ENCODE measurements at regions not wholly inside any gene's neighbourhood (a gene's known extent, or its start where the extent isn't known, plus 50 kb on each side); places are given as distances from the start of the nearest gene placed in this dataset.

DNA sequence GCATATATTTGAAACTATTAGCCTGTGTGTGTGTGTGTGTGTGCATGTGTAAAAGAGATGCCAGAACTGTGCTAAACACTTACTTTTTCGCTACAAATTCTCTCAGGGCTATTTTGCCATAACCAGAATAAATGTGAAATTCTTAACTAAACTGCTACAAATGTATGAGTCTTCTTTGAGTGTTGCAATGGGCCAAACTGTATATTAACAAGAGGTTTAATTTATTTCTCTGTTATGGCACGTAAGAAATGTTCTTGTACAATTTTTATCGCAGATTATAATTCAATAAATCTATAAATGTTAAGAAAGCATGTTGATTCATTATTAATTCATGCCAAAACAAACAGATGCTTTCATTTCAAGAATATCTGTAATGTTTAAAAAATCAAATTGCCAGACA is 454.5 kb upstream of the PCDH7 start:
- Histone ChIP-seq H3K4me3 (replicated peaks in 1 of 2; ENCODE audit: low read depth in 1 of 2, low read length in 2 of 2) (no peak overlapping the region), H3K36me3 (ENCODE audit: control insufficient read depth in 1 of 2, insufficient read depth in 2 of 2, low read length in 2 of 2) (no peaks in the 10 kb centered on the region), H4K20me1 (ENCODE audit: insufficient read depth) (no peaks in the 10 kb centered on the region), H3K9me2 (ENCODE audit: insufficient read depth) (no peaks in the 10 kb centered on the region), H2AFZ (ENCODE audit: low read depth, low read length, poor library complexity, severe bottlenecking) (no peak overlapping the region), H3K4me2 (ENCODE audit: low read length) (no peak overlapping the region), H3K9ac (ENCODE audit: low read length) (no peak overlapping the region), H3K27me3 (ENCODE audit: insufficient read depth, low read length) (no peaks in the 10 kb centered on the region), H3K27ac (ENCODE audit: low read depth, low read length) (no peak overlapping the region), H3K9me3 (ENCODE audit: control insufficient read depth in 1 of 2, insufficient read depth in 1 of 2, low read depth in 1 of 2, low read length in 2 of 2) (no peaks in the 10 kb centered on the region), H3K4me1 (ENCODE audit: control insufficient read depth in 1 of 2, insufficient read depth in 2 of 2, low read length in 2 of 2) (peaks cover 0 to 8% of the 10 kb centered on the region in 2 experiments; a peak in 2 of 4 replicates), H3K79me2 (ENCODE audit: insufficient read depth, low read length) (no peaks in the 10 kb centered on the region)
- no TSS peak for BruUV-seq (replicated peaks)
- ChIA-PET RAD21 (ENCODE audit: low non-redundant PET in 1 of 2, low total read pairs in 2 of 2, uncharacterized antibody in 2 of 2, unreplicated experiment in 2 of 2) (no interaction called here), POLR2A (no interaction called here), CTCF (interaction anchor here (1.2 kb wide), 1 partner anchor 9 kb away, joined by 4 read pairs; no protein-coding TSS in a partner anchor)
- DNase-seq (ENCODE audit: low read depth, low spot score): no peak
- TF ChIP-seq, protein P1, sequence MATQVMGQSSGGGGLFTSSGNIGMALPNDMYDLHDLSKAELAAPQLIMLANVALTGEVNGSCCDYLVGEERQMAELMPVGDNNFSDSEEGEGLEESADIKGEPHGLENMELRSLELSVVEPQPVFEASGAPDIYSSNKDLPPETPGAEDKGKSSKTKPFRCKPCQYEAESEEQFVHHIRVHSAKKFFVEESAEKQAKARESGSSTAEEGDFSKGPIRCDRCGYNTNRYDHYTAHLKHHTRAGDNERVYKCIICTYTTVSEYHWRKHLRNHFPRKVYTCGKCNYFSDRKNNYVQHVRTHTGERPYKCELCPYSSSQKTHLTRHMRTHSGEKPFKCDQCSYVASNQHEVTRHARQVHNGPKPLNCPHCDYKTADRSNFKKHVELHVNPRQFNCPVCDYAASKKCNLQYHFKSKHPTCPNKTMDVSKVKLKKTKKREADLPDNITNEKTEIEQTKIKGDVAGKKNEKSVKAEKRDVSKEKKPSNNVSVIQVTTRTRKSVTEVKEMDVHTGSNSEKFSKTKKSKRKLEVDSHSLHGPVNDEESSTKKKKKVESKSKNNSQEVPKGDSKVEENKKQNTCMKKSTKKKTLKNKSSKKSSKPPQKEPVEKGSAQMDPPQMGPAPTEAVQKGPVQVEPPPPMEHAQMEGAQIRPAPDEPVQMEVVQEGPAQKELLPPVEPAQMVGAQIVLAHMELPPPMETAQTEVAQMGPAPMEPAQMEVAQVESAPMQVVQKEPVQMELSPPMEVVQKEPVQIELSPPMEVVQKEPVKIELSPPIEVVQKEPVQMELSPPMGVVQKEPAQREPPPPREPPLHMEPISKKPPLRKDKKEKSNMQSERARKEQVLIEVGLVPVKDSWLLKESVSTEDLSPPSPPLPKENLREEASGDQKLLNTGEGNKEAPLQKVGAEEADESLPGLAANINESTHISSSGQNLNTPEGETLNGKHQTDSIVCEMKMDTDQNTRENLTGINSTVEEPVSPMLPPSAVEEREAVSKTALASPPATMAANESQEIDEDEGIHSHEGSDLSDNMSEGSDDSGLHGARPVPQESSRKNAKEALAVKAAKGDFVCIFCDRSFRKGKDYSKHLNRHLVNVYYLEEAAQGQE (IDR thresholded peaks at IDR 0.05; ENCODE audit: low read depth): no peak
- TF ChIP-seq ZNF274 (IDR thresholded peaks at IDR 0.05; ENCODE audit: low read depth, low read length) (no peak), TCF7L2 (IDR thresholded peaks at IDR 0.05; ENCODE audit: borderline replicate concordance, extremely low read depth, insufficient read depth, insufficient read length) (no peak), JUND (IDR thresholded peaks at IDR 0.05) (no peak), EZH2phosphoT487 (IDR thresholded peaks at IDR 0.05; ENCODE audit: borderline replicate concordance) (no peak), EGR1 (IDR thresholded peaks at IDR 0.05; ENCODE audit: low read depth) (no peak), SIN3A (IDR thresholded peaks at IDR 0.05; ENCODE audit: low read depth) (no peak), CBX3 (IDR thresholded peaks at IDR 0.05; ENCODE audit: low read depth) (no peak), SP1 (IDR thresholded peaks at IDR 0.05; ENCODE audit: low read depth) (no peak), POLR2A (IDR thresholded peaks at IDR 0.05; ENCODE audit: borderline replicate concordance, extremely low read depth, insufficient read depth, insufficient read length) (no peak), YY1 (IDR thresholded peaks at IDR 0.05; ENCODE audit: extremely low read depth, insufficient replicate concordance, low read depth, low read length) (no peak), ELF1 (IDR thresholded peaks at IDR 0.05; ENCODE audit: borderline replicate concordance, low read depth) (no peak), EZH2 (IDR thresholded peaks at IDR 0.05) (no peak)
- TF ChIP-seq, protein P2, sequence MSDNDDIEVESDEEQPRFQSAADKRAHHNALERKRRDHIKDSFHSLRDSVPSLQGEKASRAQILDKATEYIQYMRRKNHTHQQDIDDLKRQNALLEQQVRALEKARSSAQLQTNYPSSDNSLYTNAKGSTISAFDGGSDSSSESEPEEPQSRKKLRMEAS (IDR thresholded peaks at IDR 0.05): no peak
- intact Hi-C loops (cut with micrococcal nuclease): no loop called here
- ATAC-seq: no peak

Measured in HCT116 (cell line).